H9 (cell line): ENCODE measurements at regions not wholly inside any gene's neighbourhood (a gene's known extent, or its start where the extent isn't known, plus 50 kb on each side); places are given as distances from the start of the nearest gene placed in this dataset.

ENCODE experiments used
- DNase-seq: peaks from one replicate; pipeline ENCODE4 v3.0.0-alpha.2; 2017
- H2AFZ ChIP-seq: one replicate; pipeline ENCODE4 v1.6.1; 2013; ENCODE audit warnings: mild to moderate bottlenecking, low read length, control low read depth, moderate library complexity
- H2AK5ac ChIP-seq: 2 replicates; pipeline ENCODE4 v1.6.1; 2013; ENCODE audit warnings: low read length, control low read depth, mixed read lengths; ENCODE audit not compliant: insufficient read length
- H2BK120ac ChIP-seq: one replicate; pipeline ENCODE4 v1.6.1; 2013; ENCODE audit warnings: low read depth, mild to moderate bottlenecking, low read length, control low read depth, inconsistent platforms; ENCODE audit not compliant: poor library complexity, severe bottlenecking
- H2BK12ac ChIP-seq: 2 replicates; pipeline ENCODE4 v1.6.1; 2013; ENCODE audit warnings: low read length, control low read depth, mixed read lengths, low read depth; ENCODE audit not compliant: insufficient read length
- H2BK15ac ChIP-seq: 2 replicates; pipeline ENCODE4 v1.6.1; 2013; ENCODE audit warnings: low read depth, low read length, control low read depth
- H2BK20ac ChIP-seq: one replicate; pipeline ENCODE4 v1.6.1; 2013; ENCODE audit warnings: low read depth, mild to moderate bottlenecking, low read length, control low read depth, inconsistent platforms; ENCODE audit not compliant: poor library complexity, severe bottlenecking
- H2BK5ac ChIP-seq: 2 replicates; pipeline ENCODE4 v1.6.1; 2013; ENCODE audit warnings: low read length, control low read depth, mixed read lengths; ENCODE audit not compliant: insufficient read length
- H3K14ac ChIP-seq: 2 replicates; pipeline ENCODE4 v1.6.1; 2013; ENCODE audit warnings: low read length, control low read depth; ENCODE audit not compliant: insufficient read depth
- H3K18ac ChIP-seq: 2 replicates; pipeline ENCODE4 v1.6.1; 2013; ENCODE audit warnings: low read depth, mild to moderate bottlenecking, mixed read lengths, low read length, control low read depth; ENCODE audit not compliant: insufficient read length
- H3K23ac ChIP-seq: 2 replicates; pipeline ENCODE4 v1.6.1; 2013; ENCODE audit warnings: low read length, control low read depth, mixed read lengths, low read depth; ENCODE audit not compliant: insufficient read length
- H3K23me2 ChIP-seq: 2 replicates; pipeline ENCODE4 v1.6.1; 2013; ENCODE audit warnings: low read depth, mild to moderate bottlenecking, mixed read lengths, low read length, control low read depth; ENCODE audit not compliant: insufficient read length, poor library complexity, severe bottlenecking
- H3K27ac ChIP-seq: 2 replicates; pipeline ENCODE4 v1.5.1; 2013; ENCODE audit warnings: low read length, control low read depth, mixed read lengths, low read depth; ENCODE audit not compliant: insufficient read length
- H3K27me3 ChIP-seq: 2 replicates; pipeline ENCODE4 v1.6.1; 2013; ENCODE audit warnings: low read length, control low read depth, inconsistent platforms; ENCODE audit not compliant: insufficient read depth
- H3K4ac ChIP-seq: 2 replicates; pipeline ENCODE4 v1.6.1; 2013; ENCODE audit warnings: low read depth, mild to moderate bottlenecking, control low read depth, inconsistent platforms, low read length, moderate library complexity
- H3K4me1 ChIP-seq: 2 replicates; pipeline ENCODE4 v1.6.1; 2013; ENCODE audit warnings: low read length, control low read depth, inconsistent platforms; ENCODE audit not compliant: insufficient read depth
- H3K4me2 ChIP-seq: 2 replicates; pipeline ENCODE4 v1.6.1; 2013; ENCODE audit warnings: low read length, control low read depth, mixed read lengths; ENCODE audit not compliant: insufficient read length, insufficient read depth
- H3K56ac ChIP-seq: 2 replicates; pipeline ENCODE4 v1.6.1; 2013; ENCODE audit warnings: low read depth, mild to moderate bottlenecking, mixed read lengths, low read length, control low read depth; ENCODE audit not compliant: insufficient read length
- H3K79me1 ChIP-seq: 2 replicates; pipeline ENCODE4 v1.6.1; 2013; ENCODE audit warnings: low read depth, mild to moderate bottlenecking, moderate library complexity, low read length, control low read depth, inconsistent platforms; ENCODE audit not compliant: insufficient read depth, poor library complexity, severe bottlenecking
- H3K79me2 ChIP-seq: 2 replicates; pipeline ENCODE4 v1.6.1; 2013; ENCODE audit warnings: low read length, control low read depth, inconsistent platforms; ENCODE audit not compliant: insufficient read depth
- H3K9ac ChIP-seq: 2 replicates; pipeline ENCODE4 v1.6.1; 2013; ENCODE audit warnings: low read length, control low read depth, mixed read lengths; ENCODE audit not compliant: insufficient read length; ENCODE audit errors: extremely low read depth
- H3K9me3 ChIP-seq: one replicate; pipeline ENCODE4 v1.6.1; 2013; ENCODE audit warnings: low read depth, low read length, inconsistent platforms; ENCODE audit not compliant: control insufficient read depth
- H3T11ph ChIP-seq: one replicate; pipeline ENCODE4 v1.6.1; 2013; ENCODE audit warnings: mild to moderate bottlenecking, low read length, control low read depth, inconsistent platforms
- H4K20me1 ChIP-seq: one replicate; pipeline ENCODE4 v1.6.1; 2013; ENCODE audit not compliant: control insufficient read depth, insufficient read length, insufficient read depth
- H4K5ac ChIP-seq: 2 replicates; pipeline ENCODE4 v1.6.1; 2013; ENCODE audit warnings: low read depth, mild to moderate bottlenecking, mixed read lengths, low read length, control low read depth; ENCODE audit not compliant: insufficient read length
- H4K8ac ChIP-seq: replicated peaks from 2 replicates; pipeline ENCODE4 v1.6.1; 2013; ENCODE audit warnings: low read length, control low read depth, mixed read lengths, low read depth; ENCODE audit not compliant: insufficient read length
- H4K91ac ChIP-seq: 2 replicates; pipeline ENCODE4 v1.6.1; 2013; ENCODE audit warnings: low read depth, mild to moderate bottlenecking, moderate library complexity, mixed read lengths, low read length, control low read depth; ENCODE audit not compliant: insufficient read length
- H3K27ac Mint-ChIP-seq, 3 experiments: 2 replicates in 2 of 3; 3 replicates in 1 of 3; pipeline ENCODE4 v1.8.0; 2020 to 2021; ENCODE audit warnings: mixed read lengths in 3 of 3, mild to moderate bottlenecking in 1 of 3, moderate library complexity in 1 of 3
- H3K27me3 Mint-ChIP-seq: 2 replicates; pipeline ENCODE4 v1.8.0; 2021; ENCODE audit warnings: low read depth, mild to moderate bottlenecking, moderate library complexity, mixed read lengths
- H3K36me3 Mint-ChIP-seq, 3 experiments: 2 replicates in 2 of 3; 3 replicates in 1 of 3; pipeline ENCODE4 v1.8.0; 2020 to 2021; ENCODE audit warnings: low read depth in 3 of 3, mixed read lengths in 3 of 3; ENCODE audit not compliant: insufficient read depth in 1 of 3
- H3K4me1 Mint-ChIP-seq, 2 experiments: 2 replicates each; pipeline ENCODE4 v1.8.0; 2020; ENCODE audit warnings: mixed read lengths in 2 of 2
- H3K4me3 Mint-ChIP-seq, 2 experiments: 2 replicates in 1 of 2; 3 replicates in 1 of 2; pipeline ENCODE4 v1.8.0; 2020 to 2021; ENCODE audit warnings: mild to moderate bottlenecking in 2 of 2, mixed read lengths in 2 of 2, moderate library complexity in 1 of 2
- H3K9me3 Mint-ChIP-seq, 2 experiments: 2 replicates in 1 of 2; 3 replicates in 1 of 2; pipeline ENCODE4 v1.8.0; 2020; ENCODE audit warnings: mild to moderate bottlenecking in 2 of 2, mixed read lengths in 2 of 2, moderate library complexity in 1 of 2
- CTCF ChIP-seq: fragments of 200-600 bp; sonication (generic); conservative IDR thresholded peaks from 3 replicates; pipeline ENCODE4 v1.8.0; 2021; ENCODE audit warnings: antibody characterized with exemption, mild to moderate bottlenecking
- WGBS: extraction: QIAGEN DNeasy Blood & Tissue Kit; methylation state at CpG from one replicate; pipeline ENCODE4 v1.1.7; 2013; ENCODE audit warnings: missing lambda C conversion rate, low lambda C conversion rate, mixed read lengths; ENCODE audit not compliant: insufficient read length; ENCODE audit errors: extremely low coverage; 5-methylcytosine and 5-hydroxymethylcytosine counted together

- Histone ChIP-seq H2AFZ (no peak overlapping the region), H4K91ac (no peak overlapping the region), H4K20me1 (no peaks in the 10 kb centered on the region), H3K27me3 (no peaks in the 10 kb centered on the region), H3K27ac (no peak overlapping the region), H2BK15ac (no peak overlapping the region), H2BK120ac (no peak overlapping the region), H3K9me3 (no peaks in the 10 kb centered on the region), H2BK20ac (no peak overlapping the region), H3K79me2 (no peaks in the 10 kb centered on the region), H3K9ac (no peak overlapping the region), H2BK5ac (no peak overlapping the region), H3K4ac (no peak overlapping the region), H3K18ac (no peak overlapping the region), H3K4me2 (no peak overlapping the region), H3K23ac (no peak overlapping the region), H2AK5ac (no peak overlapping the region), H3K23me2 (no peaks in the 10 kb centered on the region), H3K4me1 (no peaks in the 10 kb centered on the region), H4K8ac (no peak overlapping the region), H4K5ac (no peak overlapping the region), H3K79me1 (no peaks in the 10 kb centered on the region), H3K14ac (no peak overlapping the region), H3T11ph (no peak overlapping the region), H3K56ac (no peak overlapping the region), H2BK12ac (no peak overlapping the region)
- H3K27ac Mint-ChIP-seq, result no peak overlapping the region
- no peak for TF ChIP-seq CTCF
- H3K4me1 Mint-ChIP-seq, result peaks cover 7% of the 10 kb centered on the region in 2 experiments; a peak in 3 of 4 replicates
- no CpG with 5 or more reads among the region's 1 CpG for WGBS
- no peaks in the 10 kb centered on the region for H3K9me3 Mint-ChIP-seq
- H3K36me3 Mint-ChIP-seq, result no peaks in the 10 kb centered on the region
- peaks cover 4% of the 10 kb centered on the region; the same call in 1 of the 2 replicates for H3K27me3 Mint-ChIP-seq
- H3K4me3 Mint-ChIP-seq, result no peak overlapping the region
- no peak for DNase-seq
These were observed 103.5 kb upstream of the TAPT1 start for GRCh38 chr4:16329797-16330134.
